GM19239 (cell line): ENCODE measurements at regions not wholly inside any gene's neighbourhood (a gene's known extent, or its start where the extent isn't known, plus 50 kb on each side); places are given as distances from the start of the nearest gene placed in this dataset.

Source experiments
- DNase-seq: peaks from one replicate; pipeline ENCODE4 v3.0.0; 2011; ENCODE audit warnings: low spot score; ENCODE audit not compliant: insufficient read length
- FAIRE-seq: peaks from 2 replicates; lab custom pipeline; 2011; peaks lifted over from hg19 to GRCh38; lab: Jason Lieb, UNC

DNA sequence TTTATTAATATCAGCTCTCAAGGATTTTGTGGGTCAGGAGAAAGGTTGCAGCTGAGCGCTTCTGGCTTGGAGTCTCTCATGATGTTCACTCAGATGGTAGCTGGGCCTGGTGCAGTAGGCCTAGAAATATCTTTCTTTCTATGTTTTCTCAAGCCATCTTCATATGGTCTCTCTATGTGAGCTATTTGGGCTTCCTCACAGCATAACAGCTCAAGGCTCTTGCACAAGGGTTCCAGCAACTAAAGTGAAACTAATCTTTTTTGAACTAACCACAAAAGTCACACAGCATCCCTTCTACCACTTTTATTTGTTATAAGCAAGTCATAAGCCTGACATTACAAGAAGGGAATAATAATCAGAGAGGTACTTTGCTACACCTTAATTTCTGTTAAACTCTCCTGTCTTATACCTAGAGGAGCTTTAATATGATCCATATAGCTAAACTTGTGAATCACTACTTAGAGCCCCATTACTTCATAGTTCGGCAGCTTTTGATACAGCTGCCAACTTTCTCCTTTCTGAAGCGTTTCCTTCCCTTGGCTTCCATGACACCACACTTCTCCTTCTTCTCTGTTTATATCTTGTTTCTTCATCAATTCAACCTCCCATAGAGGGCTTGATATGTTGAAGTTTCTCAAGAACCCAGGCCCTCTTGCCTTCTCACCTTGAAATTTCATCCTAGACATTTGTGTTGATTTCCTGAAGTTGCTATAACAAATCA lies 720.2 kb downstream of the LTN1 start:
- no peak for DNase-seq
- FAIRE-seq: no peak

DNA sequence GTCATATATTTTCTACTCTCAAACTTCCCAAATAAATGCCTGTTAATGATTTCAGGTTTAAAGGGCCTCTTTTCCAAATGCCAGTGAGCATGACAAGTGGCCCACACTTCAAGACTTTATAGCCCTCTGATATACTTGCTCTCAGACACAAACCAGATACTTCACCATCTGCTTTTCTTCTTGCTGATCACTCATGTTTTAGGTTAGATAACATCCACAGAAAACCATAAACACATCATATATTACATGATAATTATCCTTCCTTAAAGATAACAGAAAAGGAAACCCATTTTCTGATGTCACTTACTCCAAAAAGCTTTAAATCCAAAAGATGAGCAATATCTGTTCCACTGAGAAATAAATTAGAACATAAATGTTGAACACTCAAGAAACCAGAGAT lies 723.5 kb downstream of the LTN1 start:
- DNase-seq (no peak), FAIRE-seq (no peak)

DNA sequence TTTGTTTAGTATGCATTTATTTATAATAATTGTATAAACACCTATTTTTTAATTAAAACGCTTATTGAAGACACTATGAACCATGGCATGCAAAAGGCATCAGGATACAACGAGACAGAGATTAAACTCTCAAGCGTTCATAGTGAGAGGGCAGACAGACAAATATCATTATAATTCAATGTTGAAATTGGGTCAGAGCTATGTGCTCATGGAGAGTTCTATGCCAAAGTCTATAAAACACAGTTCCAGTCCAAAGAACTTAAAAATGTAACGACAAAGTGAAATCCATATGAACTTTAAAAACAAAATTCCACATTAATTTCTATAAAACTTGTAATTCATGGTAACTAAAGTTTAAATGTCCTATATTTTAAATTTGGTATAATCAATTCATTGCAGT lies 724.0 kb downstream of the LTN1 start:
- FAIRE-seq (no peak), DNase-seq (no peak)

DNA sequence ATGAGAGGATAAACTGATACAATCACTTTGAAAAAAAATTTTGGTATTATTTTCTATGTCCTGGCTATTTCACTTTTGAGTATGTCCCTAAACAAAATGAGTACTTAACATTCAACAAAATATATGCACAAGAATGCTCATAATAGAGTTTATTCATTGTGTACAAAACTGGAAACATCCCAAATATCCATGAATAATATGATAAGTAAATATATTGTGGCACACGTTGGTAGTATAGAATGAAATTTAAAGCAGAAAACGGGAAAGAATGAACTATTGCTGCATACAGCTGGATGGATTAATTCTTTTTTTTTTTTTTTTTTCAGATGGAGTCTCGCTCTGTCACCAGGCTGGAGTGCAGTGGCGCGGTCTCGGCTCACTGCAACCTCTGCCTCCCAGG lies 725.2 kb downstream of the LTN1 start:
- FAIRE-seq: no peak
- no peak for DNase-seq

DNA sequence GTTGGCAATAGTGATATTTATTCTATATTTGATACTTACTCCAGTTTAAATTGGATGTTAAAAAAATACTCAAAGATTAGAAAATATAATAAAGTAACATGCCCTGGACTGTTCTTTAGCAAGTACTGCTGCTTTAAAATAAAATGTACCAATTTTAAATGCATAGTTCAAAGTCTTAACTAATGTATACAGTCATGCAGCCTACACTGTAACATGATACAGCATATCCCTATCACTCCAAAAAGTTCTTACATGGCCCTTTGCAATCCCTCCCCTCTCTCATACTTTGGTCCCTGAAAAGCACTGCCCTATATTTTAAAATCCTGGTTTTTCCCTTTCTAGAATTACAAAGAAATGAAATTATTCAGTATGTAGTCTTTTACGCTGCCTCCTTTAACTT lies 726.6 kb downstream of the LTN1 start:
- DNase-seq (no peak), FAIRE-seq (no peak)

DNA sequence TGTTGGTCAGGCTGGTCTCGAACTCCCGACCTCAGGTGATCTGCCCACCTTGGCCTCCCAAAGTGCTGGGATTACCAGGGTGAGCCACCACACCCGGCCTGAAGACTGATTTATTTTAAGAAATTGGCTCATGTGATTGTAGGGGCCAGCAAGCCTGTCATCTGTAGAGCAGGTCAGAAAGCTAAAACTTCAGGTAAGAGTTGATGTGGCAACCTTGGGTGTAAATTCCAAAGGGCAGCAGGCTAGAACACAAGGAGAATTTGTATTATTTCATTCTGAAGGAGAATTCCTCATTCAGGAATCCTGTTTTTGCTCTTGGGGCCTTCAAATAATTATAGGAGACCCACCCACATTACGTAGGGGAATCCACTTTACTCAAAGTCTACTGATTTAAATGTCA lies 728.7 kb downstream of the LTN1 start:
- DNase-seq: no peak
- no peak for FAIRE-seq

DNA sequence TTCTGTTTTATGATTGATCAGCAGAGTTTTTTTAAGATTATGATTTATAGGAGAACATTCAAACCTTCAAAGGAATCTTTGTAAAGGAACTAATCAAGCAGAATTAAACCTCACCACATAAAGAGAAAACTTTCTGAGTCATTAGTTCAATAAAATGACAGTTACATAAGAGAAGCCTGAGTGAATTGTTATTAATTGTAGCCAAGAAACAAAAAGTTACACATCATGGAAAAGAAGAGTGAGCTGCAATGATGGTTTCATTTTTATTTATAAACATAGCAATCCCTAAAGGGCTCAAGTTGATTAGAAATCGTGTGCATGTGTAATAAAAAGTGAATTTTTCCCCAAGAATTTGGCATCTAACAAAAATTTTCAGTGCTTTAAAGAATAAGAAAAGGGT lies 731.4 kb downstream of the LTN1 start:
- no peak for DNase-seq
- no peak for FAIRE-seq

DNA sequence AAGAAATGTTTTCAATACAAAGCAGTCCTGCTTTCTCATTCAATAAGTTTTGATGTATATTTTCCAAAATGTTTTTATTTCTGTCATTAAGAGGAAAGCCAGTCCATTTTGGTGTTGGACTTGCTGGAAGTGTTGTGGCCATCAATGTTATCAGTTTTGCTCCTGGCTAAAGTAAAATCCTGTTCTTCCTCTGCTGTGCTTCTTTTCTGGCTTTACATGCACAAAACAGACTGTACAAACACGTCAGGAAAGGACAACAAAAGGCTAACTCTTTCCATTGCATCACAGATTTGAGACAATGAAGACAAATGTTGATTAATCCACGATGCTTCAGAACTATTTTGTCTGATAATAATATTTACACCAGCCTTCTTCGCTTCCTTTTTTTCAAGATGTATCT lies 735.4 kb downstream of the LTN1 start:
- no peak for FAIRE-seq
- no peak for DNase-seq

DNA sequence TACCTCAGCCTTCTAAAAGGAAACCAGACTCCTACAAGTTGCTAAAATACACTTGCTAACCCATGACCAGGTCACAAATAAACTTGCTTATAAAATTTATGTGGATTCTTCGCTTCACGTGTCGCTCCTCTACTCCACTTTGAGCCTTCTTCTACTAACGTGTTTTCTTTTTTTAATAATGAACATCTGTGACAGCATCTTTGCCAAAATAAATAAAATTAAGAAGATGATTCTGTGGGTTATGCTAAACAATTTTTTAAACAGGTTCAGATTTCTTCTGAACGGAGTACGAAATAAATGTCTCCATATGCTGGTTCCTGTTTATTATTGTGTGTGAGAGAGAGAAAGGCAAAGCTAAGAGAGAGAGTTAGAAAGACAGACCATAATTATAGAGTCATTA lies 735.8 kb downstream of the LTN1 start:
- FAIRE-seq (no peak), DNase-seq (no peak)

DNA sequence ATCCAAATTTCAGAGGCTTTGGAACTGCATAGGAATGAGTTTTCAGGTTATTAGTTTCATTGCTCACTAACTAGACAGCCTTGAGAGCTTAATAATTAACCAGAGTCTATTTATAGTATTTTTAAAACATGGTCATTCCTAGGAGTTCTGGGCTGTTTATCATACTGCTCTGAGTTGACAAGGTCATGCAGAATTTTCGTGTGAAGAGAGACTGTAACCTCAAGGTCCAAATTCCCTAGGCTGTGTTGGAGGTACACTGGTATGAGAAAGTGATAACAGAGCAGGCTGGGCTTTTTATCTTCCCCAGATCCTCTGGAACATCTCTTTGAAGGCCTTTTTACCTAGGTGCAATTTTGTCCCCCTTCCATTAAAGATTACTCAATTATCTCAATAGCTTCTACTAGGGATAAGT lies 736.3 kb downstream of the LTN1 start:
- no peak for FAIRE-seq
- no peak for DNase-seq

DNA sequence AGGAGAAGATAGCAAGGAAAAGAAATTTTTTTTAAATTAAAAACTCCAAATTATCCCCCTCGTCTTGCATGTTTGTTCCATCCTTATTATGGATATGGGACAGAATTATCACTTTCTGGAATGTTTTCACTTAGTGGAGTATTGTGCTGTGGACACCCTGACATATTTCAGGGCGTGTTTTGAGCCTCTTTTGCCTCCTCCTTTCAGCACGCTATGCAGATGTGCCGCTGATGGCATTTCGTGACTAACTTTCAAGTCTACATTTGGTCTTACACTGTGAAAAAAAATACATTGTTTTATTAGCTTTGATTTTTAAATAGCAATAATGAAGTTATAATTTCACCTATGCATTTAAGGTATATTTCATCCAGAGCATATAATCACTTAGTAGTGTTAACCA lies 738.7 kb downstream of the LTN1 start:
- DNase-seq (no peak), FAIRE-seq (no peak)

DNA sequence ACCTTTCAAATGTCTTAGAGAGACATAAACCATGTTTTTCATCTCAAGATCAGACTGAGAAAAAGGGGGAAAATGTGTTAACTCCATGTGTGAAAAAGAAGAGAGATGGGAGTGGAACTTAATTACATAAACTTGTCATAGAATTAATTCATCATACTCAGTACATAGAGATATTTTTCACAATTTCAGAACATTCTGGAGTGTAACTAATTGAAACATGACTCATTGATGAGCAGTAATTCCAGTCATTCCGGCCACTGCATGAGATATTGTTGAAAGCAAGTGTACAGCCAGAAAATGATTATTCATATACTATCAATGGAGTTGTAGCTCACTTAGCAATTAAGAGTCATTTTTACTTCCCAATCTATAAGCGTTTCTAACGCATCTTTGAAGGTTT lies 739.3 kb downstream of the LTN1 start:
- no peak for FAIRE-seq
- DNase-seq: no peak

DNA sequence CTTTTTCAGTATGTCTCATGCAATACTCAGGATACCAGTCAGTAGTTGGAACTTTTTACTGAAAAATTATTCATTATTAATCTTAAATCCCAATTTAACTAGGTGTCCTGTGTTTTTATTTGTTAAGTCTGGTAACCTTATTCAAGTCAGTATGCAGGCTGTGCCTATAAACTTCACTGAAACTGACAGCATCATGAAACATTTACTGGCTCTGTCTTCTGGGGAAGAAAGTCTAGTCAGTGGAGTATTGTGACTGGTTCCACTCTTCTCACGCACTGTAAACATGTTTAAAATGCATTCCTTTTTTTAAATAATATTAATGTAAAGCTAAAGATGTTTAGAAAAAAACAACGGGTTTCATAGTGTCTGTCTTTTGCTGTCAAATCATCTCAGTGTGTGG lies 739.7 kb downstream of the LTN1 start:
- DNase-seq: no peak

DNA sequence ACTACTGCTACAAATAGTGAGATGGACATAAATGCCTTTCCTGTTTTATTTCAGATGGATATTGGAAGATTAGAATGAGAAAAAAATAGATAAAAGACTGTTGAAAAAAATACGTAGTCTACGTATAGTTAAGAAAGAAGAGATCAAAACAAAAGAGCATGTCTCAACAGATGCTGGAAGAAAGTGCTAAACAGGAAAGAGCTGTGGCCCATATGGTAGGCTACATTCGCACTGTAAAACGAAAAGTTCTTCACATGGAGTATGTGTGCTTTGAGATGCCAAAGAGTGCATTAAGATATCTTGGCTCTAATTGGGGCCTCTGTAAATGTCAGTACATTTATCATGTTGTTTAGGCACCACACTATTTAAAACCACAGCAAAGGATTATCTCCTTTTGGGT lies 741.7 kb downstream of the LTN1 start:
- no peak for FAIRE-seq

More for the DNA sequence above, 739.7 kb downstream of the LTN1 start:
- no peak for FAIRE-seq

DNA sequence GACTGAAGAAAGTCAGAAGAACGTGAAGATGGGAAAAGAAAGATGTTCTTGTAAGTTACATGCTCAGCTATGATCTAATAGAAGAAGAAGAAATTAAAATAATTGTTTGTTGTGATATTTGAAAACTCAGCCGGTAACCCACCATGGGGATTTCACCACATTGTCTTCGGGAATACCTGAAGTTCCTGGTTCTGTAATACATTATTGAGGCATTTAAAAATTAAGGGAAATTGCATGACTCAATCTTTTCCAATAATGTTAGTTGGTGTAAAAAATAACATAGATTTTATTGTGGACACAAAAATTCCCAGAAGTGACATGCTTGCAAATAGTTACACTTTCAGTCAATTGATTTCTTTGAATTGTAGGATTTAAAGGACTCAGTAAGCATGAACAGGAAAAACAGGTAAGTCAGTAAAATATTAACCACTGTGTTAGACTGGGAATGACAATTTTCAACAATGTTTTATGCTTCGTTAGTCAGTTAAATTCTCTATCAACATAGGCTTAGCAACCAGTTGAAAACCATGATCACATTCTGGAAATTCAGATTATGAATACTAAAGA lies 745.1 kb downstream of the LTN1 start:
- DNase-seq (no peak), FAIRE-seq (no peak)

More for the DNA sequence above, 741.7 kb downstream of the LTN1 start:
- no peak for DNase-seq

DNA sequence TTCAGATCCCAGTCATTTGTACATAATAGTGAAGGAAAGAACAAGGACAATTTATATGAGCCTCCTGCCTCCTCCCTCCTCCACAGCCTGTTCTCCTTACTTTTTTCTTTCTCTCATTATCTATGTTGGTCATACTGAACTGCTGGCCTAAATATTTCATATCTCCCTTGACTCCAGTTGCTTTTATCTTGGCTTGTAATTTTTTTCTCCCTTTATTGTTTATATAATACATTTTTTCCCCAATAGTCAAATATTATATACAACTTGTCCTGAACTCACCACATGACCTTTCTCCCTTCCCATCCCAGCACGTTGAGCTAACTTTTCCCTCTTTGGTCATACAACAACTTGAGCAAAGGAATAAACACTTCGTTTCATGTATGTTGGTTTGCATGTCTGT lies 752.1 kb downstream of the LTN1 start:
- FAIRE-seq (no peak), DNase-seq (no peak)

DNA sequence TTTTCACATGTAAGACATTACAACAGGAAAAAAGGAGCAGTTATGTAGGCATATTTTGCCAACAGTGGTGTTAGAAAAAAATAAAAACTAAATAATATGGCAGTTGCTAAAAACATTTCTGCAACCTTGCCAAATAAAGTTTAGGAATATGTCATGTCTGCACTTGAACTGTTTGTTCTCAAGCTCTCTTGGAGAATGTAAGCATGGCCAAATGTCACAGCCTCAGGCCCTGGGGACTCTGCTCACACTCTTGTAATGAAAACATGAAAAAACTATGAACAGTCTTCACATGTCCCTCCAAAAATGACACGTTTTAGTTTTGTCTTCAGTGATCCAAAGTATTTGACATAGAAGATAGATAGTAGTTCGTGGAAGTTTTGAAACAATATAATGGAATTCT lies 753.3 kb downstream of the LTN1 start:
- DNase-seq (no peak), FAIRE-seq (no peak)

DNA sequence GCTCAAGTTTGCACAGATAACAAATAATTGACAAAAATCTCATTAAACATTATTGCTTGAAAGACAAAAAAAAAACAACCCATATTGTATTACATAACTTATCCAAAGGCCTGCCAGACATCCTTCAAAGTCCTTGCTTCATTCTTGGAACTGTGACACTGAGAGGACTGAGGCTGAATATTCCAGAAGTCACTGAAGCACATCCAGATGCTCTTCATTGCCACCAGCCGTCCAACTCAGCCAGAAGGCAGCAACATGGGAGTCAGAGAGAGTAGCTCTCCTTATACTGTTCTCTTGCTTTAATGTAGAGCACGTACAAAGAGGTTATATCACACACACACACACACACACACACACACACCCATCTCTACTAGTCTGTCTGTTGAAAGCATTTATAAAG lies 755.0 kb downstream of the LTN1 start:
- FAIRE-seq (no peak), DNase-seq (no peak)

DNA sequence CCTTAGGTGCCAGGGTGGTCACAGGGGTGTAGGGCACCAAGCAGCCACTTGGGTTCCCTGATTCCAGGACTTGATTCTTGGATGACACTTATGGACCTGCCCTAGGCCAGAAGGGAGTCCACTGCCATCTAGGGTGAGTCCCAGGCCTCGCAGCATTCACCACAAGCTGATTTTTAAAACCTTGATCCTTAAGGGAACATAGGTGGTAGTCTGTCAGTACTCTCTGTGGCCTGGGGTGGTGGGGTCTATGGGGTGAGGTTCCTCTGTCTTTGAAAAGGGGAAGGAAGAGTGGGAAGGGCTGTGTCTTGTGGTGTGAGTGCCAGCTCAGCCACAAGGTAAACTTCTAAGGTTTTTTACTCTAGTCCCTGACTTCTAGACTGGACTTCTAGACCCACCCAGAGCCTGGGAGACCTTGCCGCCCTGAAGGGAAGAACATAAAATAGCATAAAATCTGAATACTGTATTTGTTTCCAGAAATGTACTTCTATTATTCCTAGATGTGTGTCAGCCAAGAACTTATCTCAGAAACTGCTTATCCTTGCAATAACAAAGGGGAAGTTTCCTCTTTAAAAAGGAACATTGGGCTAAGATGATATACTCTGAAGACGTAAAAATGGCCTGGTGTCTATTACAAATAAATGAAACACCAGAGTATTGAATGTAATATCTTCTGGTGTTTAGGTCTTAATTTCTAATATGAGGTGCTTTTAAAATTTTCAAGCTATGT lies 757.3 kb downstream of the LTN1 start:
- no peak for FAIRE-seq
- no peak for DNase-seq

DNA sequence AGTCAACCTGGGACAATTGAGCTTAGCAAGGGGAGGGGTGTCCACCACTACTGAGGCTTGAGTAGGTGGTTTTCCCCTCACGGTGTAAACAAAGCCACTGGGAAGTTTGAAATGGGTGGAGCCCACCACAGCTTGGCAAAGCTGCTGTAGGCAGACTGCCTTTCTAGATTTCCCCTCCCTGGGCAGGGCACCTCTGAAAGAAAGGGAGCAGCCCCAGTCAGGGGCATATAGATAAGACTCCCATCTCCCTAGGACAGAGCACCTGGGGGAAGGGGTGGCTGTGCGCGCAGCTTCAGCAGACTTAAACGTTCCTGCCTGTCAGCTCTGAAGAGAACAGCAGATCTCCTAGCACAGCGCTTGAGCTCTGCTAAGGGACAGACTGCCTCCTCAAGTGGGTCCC lies 758.4 kb downstream of the LTN1 start:
- DNase-seq (no peak), FAIRE-seq (no peak)

DNA sequence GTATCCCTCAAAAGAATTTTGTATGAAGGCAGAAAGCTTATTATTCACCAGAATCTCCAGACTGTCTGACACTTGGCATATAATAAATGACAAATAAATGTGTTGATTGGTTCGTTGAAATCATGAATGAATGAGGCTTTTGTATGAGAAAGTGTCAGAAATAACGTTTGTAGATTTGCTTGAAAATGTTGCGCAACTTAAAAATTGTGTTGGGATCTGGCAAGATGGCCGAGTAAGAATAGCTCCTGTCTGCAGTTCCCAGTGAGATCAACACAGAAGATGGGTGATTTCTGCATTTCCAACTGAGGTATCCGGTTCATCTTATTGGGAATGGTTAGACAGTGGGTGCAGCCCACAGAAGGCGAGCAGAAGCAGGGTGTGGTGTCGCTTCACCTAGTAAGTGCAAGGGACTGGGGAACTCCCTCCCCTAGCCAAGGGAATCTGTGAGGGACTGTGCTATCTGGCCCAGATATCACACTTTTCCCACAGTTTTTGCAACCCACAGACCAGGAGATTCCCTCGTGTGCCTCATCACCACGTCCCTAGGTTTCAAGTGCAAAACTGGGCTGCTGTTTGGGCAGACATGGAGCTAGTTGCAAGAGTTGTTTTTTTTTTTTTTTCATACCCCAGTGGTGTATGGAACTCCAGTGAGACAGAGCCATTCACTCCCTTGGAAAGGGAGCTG lies 759.0 kb downstream of the LTN1 start:
- DNase-seq (no peak), FAIRE-seq (no peak)
